GM18511 (cell line): ENCODE measurements at regions not wholly inside any gene's neighbourhood (a gene's known extent, or its start where the extent isn't known, plus 50 kb on each side); places are given as distances from the start of the nearest gene placed in this dataset.
A peak's percentile ranks its signal among the peaks of the same experiment; 100 is the strongest.

Experiments
- ATAC-seq: cut with Tn5 transposase; IDR thresholded peaks from one replicate; pipeline ENCODE4 v1.9.1; 2021; ENCODE audit warnings: mild to moderate bottlenecking, moderate library complexity; ENCODE audit not compliant: unreplicated experiment

DNA sequence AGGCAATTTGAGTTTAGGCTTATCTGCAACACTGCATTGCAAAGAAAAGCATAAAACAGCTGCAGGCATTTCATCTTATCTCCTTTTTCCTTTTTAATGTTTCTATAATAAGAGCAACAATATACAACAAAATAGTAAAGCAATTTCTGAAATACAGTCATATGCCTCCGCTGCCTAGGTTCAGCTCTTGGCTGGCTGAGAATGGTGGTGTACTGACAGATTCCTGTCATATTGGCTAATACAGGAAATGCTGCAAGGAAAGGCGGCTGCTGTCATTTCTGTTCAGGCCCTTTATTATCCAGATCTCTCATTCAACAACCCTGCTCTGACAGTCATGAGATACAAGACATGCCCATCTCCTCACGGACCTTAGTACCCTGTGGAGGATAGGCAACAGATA, 677.0 kb downstream of the TAF11L14 start:
- no peak for ATAC-seq

DNA sequence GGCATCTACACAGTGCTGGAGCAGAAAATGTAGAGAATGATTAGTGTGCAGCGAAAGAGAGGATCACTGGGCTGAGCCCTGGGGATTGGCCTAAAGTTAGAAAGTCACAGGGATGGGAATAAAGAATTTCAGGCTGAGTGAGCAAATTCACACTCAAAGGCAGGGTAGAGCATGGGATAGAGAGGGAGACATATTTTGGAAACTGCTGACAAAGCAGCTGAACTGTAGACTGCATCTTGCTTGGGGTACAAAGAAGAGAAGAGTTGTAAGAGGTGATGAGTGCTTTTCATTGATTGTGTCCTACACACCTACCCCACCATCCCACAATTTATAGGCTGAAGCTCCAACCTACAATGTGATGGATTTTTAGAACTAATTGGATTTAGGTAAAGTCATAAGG, 677.8 kb downstream of the TAF11L14 start:
- no peak for ATAC-seq

DNA sequence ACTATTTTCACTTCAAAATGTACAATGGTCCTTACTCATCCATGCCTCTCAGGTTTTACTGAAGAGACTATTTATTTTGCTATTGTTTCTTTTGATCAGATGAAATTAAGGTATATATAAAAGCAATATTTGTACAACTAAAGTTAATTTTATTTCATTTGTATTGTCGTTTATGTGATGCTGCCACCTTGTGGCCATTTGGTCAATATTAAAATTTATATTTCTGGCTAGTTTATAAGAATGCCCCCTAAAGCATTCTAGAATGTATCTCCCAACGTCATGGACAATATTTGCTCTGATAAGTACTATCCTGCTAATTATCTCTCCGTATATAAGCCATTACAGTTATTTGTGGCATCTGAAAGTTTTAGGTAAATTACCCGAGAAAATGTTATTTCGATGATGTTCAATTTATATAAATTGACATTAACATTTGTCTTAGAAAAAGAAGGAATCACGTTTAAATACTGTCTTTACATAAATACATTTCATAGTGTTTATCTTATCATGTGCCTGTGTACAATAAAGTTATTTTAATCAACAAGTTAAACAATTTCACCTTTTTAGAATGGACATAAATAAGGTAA, 680.0 kb downstream of the TAF11L14 start:
- ATAC-seq: no peak

DNA sequence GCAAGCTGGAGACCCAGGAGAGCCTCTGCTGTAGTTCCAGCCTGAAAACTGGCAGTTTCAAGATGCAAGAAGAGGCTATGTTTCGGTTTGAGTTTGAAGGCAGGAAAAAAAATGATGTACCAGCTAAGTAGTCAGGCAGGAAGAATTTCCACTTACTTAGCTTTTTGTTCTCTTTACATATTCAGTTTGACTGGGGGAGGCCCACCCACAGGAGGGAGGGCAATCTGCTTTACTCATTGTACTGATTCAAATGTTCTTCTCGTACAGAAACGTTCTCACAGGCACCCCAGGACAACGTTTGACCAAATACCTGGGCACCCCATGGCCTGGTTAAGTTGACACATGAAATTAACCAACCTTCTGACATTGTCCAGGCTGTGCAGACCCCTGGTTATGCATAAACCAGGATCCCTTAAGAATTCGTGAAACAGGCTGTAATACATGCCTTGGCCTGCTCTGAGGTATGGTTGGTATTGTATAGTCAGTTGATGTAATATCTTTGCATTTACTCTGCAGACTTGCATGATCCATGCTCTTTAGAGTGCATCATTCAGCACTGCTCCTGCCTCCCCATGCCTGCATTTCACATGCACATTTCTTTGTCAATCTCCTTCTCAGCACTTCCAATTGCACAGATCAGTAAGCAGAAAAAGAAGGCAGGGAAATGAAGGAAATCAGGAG, 687.1 kb downstream of the TAF11L14 start:
- no peak for ATAC-seq

DNA sequence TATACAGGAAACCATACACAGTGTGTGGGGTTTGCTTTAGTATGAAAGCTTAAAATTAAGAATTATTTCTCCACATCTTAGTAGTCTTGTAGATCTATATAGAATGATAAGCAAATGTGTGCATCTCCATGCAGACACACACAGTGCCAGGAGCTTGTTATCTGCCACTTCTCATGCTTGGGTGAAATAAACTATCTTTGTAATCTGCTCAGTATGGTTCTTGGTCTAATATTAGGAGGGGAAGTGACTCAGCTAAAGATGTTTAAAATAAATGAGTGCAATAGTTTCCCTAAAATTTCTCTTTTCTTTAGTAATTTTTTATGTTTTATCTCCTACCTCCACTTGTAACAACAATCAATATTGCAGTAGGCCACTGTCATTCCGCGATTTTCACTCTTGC, 689.6 kb downstream of the TAF11L14 start:
- no peak for ATAC-seq

DNA sequence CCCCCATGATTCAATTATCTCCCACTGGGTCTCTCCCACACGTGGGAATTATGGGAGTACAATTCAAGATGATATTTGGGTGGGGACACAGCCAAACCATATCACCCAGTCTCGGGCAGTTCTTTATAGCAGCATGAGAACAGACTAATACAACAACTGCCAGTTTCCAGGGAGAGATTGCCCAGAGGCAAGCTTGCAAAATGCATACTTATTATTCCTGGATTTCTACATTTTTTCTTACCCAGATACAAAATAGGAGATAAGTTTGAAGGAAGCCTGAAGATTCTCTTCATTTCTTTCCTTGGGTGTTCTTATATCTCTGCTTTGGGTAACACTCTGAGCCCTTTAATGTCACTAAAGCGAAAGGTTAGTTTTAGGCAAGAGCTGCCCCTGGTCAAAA, 691.2 kb downstream of the TAF11L14 start:
- no peak for ATAC-seq

DNA sequence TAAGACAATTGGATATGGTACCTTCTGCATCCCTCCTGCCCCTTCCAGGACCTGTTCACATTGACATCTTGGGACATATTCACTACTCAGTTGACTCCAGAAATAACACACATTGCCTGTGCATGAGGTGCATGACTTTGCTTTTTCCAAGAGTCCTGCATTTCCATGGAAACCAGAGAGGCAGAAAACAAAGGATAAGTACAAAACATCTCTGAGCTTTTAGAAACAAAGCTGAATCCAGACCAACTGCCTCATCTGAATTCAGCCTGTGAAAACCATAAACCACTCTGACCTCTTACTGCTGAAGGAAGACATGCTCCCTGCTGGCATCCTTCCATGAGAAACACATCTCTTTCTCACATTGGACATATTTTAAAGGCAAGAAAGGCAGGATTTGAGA, 695.1 kb downstream of the TAF11L14 start:
- no peak for ATAC-seq

DNA sequence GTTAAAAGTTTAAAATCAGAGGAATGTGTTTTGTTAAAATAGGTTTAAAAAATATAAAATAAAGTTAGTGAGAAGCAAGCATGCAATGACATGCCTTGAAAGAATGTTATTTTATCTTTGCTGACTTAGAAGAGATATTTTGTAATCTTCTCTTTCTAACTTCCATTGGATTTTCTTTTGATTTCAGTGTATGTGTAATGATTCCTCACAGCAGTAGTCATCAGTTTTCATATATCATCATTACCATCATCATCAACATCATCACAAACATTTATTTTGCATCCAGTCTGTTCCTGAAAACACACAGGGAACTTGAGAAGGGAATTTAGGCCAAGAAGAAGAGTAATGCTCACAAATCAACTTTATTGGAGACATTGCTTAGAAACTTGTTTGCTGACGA, 699.6 kb downstream of the TAF11L14 start:
- no peak for ATAC-seq

DNA sequence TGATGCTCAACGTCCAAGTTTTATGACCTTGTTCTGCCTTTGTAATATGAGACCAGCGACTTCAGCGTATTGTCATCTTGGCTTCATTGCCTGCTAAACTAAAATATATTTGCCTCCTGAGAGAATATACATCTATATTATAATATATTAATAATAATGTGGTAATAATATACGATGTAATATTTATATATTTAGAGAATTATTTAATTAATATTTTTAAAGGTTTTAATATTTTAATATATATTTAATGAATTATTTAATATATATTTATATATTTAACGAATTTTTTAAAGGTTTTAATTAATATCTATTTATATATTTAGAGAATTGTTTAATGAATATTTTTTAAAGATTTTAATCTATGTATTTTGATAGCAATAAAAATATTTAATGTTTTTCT, 700.7 kb downstream of the TAF11L14 start:
- ATAC-seq: no peak

DNA sequence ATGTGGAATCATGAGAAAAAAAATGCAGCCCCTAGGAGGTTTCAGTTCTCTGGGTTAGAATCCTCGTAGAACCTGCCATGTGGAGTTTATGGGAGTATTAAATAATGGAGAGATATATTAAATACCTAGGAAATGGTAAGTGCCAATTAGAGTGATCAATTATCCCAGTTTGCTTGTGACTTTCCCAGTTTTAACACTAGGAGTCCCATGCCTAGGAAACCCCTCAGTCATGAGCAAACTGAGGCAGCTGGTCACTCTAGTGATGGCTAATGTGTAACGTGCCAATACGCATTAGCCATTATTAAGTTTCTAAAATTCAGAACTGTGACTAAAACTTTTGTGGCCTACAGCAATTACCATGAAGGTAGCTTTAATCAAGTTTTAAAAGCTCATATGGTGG, 720.6 kb downstream of the TAF11L14 start:
- no peak for ATAC-seq

DNA sequence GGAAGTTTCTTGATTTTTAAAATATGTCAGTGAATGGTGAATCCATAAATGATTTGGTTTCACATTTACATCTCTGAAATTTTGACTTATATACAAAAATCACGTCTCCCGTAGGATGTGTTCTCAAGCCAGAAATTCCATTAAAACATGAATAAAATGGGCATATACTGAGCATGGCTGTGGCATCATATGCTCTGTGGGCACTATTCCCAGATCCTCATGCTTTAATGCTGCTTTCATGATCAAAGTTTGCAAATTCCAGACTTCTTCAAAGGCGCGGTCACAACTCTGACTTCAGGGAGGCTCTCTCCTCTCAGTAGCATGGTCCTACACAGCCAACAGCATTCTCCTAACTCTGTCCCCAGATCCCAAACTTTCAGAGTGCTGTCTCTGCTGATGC, 723.2 kb downstream of the TAF11L14 start:
- ATAC-seq: no peak

DNA sequence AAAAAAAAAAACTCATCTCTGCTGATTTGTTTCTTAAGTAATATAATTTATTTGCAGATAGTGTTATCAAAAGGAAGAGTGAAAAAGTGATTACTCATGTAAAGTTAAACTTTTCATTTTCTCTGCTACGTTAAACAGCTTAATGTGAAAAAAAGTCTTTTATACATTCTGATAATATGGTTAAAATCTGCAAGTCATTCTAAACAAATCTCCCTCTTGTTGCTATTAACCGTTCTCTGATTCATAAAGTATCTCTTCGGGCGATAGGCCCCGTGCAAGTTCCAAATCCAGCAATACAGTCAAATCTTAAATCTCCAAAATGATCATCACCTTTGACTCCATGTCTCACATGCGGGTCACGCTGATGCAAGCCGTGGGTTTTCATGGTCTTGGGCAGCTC, 732.0 kb downstream of the TAF11L14 start:
- no peak for ATAC-seq

DNA sequence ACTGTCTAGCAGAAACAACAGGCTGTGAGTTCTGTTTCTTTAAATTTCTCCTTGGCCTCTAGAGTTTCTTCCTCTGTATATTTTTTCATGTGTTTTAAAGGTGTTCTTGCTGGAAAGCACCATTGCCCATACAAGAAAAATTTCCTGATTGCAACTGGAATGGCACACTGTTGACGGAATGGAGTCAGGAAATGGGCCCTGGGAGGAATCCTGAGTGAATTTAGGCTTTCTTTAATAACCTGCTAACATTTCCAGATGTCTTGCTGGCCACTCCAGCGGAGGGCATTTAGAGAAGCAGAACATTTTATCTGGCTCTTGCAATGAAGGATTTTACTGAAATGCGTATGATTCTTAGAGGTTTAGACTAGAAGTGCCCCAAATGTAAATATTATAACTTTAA, 736.3 kb downstream of the TAF11L14 start:
- ATAC-seq: no peak

DNA sequence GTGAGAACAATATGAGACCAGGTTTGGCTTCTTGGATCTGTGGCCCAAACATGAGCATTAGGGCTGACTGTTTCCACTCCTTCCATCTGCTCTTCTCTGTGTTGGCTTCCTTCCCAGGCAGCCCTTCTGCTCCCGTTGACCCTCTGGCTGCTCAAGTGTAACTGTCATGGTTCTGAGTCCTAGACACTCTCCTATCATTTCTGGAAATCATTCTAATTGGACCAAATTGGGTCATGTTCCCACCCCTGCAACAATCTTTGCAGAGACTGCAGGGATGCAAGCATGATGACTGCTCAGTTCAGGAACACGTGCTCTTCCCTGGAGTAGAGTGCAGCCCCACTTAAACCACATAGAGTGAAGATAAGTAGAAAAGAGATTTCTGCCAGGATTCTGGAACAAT, 741.4 kb downstream of the TAF11L14 start:
- ATAC-seq: no peak

DNA sequence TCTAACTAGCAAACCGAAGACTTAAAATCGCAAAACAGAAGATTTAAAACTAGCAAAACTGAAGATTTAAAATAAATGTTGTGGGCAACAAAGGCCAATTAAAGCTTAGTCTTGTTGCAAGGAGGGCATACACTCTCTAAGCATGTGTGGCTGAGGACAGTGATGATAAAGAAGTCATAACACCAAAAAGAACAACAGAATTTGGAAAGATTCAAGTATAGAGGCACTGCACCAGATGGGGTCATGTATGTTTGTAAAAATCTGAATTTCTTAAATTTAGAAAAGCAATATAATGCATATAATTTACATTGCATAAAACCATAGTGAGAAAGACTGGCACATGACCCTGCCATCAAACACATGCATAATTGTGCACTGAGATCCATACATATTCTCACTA, 743.8 kb downstream of the TAF11L14 start:
- ATAC-seq: no peak

DNA sequence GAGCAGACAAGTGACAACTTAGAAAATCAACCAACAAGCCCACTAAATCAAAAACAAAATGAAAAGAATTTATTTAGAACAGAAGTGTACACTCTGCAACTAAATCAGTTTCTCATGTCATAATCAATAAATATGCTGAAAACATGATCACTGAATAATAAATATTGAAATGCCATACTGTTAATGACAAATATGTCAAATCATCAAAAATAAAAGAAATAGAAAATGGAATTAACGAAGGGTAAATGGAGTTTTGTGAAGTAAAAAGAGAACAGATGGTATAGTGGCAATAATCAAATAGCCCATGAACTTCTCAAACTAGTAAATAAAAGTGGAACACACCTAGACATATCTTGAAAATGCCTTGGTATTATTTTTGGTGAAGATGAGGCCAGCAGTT, 744.9 kb downstream of the TAF11L14 start:
- no peak for ATAC-seq

DNA sequence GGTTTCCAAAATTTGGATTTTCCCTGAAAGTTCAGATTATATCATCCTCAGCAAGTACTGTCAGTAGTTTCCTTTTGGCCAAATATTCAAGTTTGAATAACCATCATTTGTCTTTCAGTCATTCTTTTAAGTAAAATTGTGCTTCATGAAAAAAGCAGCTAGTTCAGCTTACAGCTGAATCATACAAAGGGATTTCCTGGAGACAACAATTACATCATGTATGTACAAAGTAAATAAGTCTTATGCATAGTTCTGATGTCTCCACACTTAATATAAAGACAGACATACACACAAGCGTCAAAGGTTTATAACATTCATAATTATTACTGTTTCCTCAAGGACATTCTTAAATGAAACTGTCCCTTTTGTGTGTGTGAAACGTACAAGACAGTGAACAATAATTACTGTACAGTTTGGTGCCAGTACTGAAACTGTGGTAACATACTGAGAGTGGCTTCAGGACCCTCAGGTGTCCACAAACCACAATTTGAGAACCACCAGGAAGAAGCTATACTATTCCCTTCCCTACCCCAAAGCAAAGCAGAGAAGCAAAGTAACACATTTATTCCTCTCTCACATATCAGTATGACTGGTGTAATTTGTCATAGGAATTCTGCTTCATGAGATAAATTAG, 746.6 kb downstream of the TAF11L14 start:
- no peak for ATAC-seq

DNA sequence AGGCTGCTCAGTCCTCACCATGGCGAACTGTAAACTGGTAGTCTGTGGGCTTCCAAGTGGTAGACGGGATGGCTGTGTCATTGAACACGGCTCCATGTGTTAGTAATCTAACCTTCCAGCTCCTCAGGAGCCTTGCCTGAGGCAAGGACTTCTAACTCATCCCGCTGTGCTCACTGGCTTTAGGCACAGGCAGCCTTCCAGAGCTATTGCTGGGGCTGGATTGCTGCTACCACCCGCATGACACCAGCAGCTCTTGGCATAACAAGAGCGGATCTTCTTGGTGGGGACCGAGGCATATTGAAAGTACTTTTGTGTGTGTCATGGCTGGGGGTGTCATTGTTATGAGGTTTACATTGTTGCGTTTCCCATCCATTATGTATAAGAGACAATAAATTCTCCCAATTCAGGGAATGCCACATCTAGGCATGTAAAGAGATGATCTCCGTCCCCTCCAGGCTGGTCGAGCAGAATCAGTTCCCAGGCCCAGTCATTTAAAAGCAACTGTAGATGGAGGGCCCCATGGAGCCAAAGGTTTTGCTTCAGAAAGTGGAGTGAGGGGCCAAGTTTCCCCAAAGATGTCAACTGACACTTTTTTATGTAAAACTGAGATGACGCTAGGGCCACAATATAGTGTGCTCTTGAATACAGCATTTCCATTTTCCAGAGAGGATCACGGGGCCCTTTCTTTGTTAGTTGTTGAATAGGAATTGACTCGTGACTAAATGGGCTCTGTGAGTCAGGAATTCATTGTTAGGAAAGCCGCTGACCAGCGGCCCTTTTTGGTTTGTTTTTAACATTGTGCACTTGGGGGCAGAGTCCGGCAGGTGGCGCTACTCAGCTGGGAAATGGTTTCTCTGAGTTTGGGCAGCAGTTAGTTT, 759.5 kb downstream of the TAF11L14 start:
- ATAC-seq: peak; percentile 83

DNA sequence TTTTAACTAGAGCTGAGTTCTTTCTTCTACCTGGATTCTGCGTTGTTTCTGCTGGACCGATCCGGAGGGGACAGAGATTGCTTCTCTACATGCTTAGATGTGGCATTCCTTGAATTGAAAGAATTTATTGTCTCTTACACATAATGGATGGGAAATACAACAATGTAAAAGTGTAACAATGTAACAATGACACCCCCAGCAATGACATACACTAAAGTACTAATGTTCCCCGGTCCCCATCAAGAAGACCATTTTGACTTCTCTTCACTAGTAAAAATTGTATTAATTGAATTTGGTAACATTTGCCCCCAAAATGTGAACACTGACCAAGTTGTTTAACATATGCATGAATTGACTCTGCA, 760.2 kb downstream of the TAF11L14 start:
- peak; percentile 17 for ATAC-seq

DNA sequence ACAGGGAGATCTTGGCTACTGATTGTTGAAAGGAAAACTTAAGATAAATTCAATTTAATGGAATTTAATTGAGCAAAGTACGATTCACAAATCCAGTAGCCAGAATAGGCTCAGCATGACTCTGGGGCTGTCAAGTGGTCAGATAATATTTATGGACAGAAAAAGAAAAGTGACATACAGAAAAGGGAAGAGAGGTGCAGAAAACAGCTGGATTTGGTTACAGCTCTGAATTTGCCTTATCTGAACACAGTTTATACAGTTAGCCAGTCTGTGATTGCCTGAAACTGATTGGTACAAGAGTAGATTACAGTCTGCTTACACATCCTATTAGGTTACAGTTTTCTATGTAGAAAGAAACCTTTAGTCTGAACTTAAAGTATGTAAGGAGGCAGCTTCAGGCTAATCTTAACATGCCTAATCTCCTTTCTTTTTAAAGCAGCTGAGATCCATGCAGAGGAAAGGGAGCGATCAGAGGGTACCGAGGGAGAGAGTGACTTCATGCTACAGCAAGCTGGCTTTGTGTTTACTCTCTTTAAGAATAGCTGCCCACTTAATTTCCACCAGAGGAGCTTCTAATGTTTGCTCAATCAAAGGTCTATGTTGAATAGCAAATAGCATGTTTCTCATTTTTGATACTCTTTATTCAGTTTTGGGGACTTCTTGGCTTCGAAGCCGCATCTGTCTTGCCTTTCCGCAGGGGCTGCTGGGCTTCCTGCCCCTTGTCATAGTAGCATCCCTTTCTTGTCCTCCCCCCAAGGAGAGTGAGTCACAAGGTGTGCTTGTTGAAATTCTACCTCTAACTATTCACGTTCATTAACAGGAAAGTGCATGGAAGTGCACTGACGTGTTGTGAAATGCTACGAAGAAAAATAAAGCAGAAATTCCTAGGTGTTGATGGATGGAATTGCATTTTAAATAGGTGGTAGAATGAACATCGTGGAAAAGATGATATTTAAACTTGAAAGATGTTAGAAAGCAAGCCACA, 761.2 kb downstream of the TAF11L14 start:
- no peak for ATAC-seq

DNA sequence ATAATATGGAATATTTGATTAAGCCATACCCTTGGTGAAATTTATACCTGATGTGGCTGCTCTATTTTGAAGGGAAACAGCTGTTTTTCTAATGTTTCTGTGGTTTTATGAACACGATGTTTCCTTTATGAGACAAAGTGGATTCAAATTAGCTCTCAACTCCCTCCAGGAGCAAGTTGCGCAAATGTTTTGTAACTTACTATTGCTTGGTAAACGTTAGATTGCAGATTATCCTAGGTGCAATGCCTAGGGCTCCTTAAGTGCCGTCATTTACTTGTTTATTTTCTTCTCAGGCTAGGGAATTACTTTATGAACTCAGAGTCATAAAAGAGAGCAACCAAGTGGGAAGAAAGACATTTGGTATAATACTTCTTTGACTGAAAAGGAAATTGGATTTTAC, 763.1 kb downstream of the TAF11L14 start:
- no peak for ATAC-seq
